Uterus (tissue), 3 donors: ENCODE measurements at regions not wholly inside any gene's neighbourhood (a gene's known extent, or its start where the extent isn't known, plus 50 kb on each side); places are given as distances from the start of the nearest gene placed in this dataset.

Experiments
- DNase-seq, 2 donors: peaks; one replicate each; pipeline ENCODE4 v3.0.0-alpha.2; 2019 to 2020
- H3K27ac ChIP-seq, 2 donors: fragments of 200-600 bp; sonication (generic); 1 replicate in 1 of 2; 2 replicates in 1 of 2; pipeline ENCODE4 v1.5.1; 2016 to 2018
- H3K27me3 ChIP-seq, 2 donors: fragments of 200-600 bp; sonication (generic); one replicate each; pipeline ENCODE4 v1.5.1; 2018 to 2019; ENCODE audit warnings: control low read depth in 1 of 2
- H3K36me3 ChIP-seq, 2 donors: fragments of 200-600 bp; sonication (generic); one replicate each; pipeline ENCODE4 v1.5.1; 2019; ENCODE audit warnings: control low read depth in 1 of 2
- H3K4me1 ChIP-seq, 2 donors: fragments of 200-600 bp; sonication (generic); one replicate each; pipeline ENCODE4 v1.5.1; 2018 to 2019; ENCODE audit warnings: control low read depth in 1 of 2
- H3K4me3 ChIP-seq, 2 donors: fragments of 200-600 bp; sonication (generic); 1 replicate in 1 of 2; 2 replicates in 1 of 2; pipeline ENCODE4 v1.5.1; 2018 to 2019; ENCODE audit warnings: mild to moderate bottlenecking in 1 of 2
- H3K9me3 ChIP-seq, 2 donors: fragments of 200-600 bp; sonication (generic); one replicate each; pipeline ENCODE4 v1.5.1; 2019; ENCODE audit warnings: control low read depth in 1 of 2
- CTCF ChIP-seq, 4 experiments: fragments of 200-600 bp in 2 of 4; fragments of 450-650 bp in 2 of 4; sonication (generic) in 2 of 4; IDR thresholded peaks; one replicate each; pipeline ENCODE4 v1.5.1; 2016 to 2019; ENCODE audit warnings: antibody characterized with exemption in 4 of 4, mild to moderate bottlenecking in 2 of 4, moderate library complexity in 1 of 4
- POLR2A ChIP-seq, 2 donors: fragments of 450-650 bp; IDR thresholded peaks; one replicate each; pipeline ENCODE4 v1.6.1; 2016; ENCODE audit warnings: antibody characterized with exemption in 2 of 2, mild to moderate bottlenecking in 1 of 2, moderate library complexity in 1 of 2
- intact Hi-C: fragments of 100-400 bp; cut with DNase I; formaldehyde crosslinking; loops from one replicate; pipeline ENCODE4 v1.15.1; 2023; ENCODE audit warnings: low total_unique reads
- donor health status: DM: yes; HTN: yes; CAD: no.

- Histone ChIP-seq H3K27ac (no peak overlapping the region), H3K27me3 (no peaks in the 10 kb centered on the region), H3K36me3 (no peaks in the 10 kb centered on the region), H3K9me3 (no peaks in the 10 kb centered on the region), H3K4me3 (no peak overlapping the region), H3K4me1 (no peaks in the 10 kb centered on the region)
- no peak for TF ChIP-seq POLR2A (IDR thresholded peaks at IDR 0.05)
- TF ChIP-seq CTCF (IDR thresholded peaks at IDR 0.05) = no peak
- intact Hi-C loops = no loop called here
- DNase-seq = no peak
Observed at GRCh38 chr6:108765495-108765894, 82.7 kb upstream of the ARMC2 start.

GRCh38 chr6:108766419-108766818 is 81.8 kb upstream of the ARMC2 start:
- H3K4me1 ChIP-seq = no peaks in the 10 kb centered on the region
- H3K36me3 ChIP-seq = no peaks in the 10 kb centered on the region
- no peak overlapping the region for H3K4me3 ChIP-seq
- H3K27ac ChIP-seq = no peak overlapping the region
- H3K9me3 ChIP-seq = no peaks in the 10 kb centered on the region
- intact Hi-C loops = no loop called here
- no peak for DNase-seq
- no peaks in the 10 kb centered on the region for H3K27me3 ChIP-seq
- TF ChIP-seq POLR2A (IDR thresholded peaks at IDR 0.05) (no peak), CTCF (IDR thresholded peaks at IDR 0.05) (no peak)

- Histone ChIP-seq H3K27ac (no peak overlapping the region), H3K36me3 (no peaks in the 10 kb centered on the region), H3K4me1 (no peaks in the 10 kb centered on the region), H3K9me3 (no peaks in the 10 kb centered on the region), H3K27me3 (no peaks in the 10 kb centered on the region), H3K4me3 (no peak overlapping the region)
- TF ChIP-seq CTCF (IDR thresholded peaks at IDR 0.05) = no peak
- no peak for TF ChIP-seq POLR2A (IDR thresholded peaks at IDR 0.05)
- intact Hi-C loops = no loop called here
- no peak for DNase-seq
Observed at GRCh38 chr6:108766886-108767285, 81.3 kb upstream of the ARMC2 start.

GRCh38 chr6:108767418-108768165 is 80.6 kb upstream of the ARMC2 start:
- Histone ChIP-seq H3K27me3 (no peaks in the 10 kb centered on the region), H3K4me1 (no peaks in the 10 kb centered on the region), H3K27ac (no peak overlapping the region), H3K36me3 (no peaks in the 10 kb centered on the region), H3K9me3 (no peaks in the 10 kb centered on the region), H3K4me3 (no peak overlapping the region)
- intact Hi-C loops = no loop called here
- DNase-seq = no peak
- TF ChIP-seq CTCF (IDR thresholded peaks at IDR 0.05) = no peak
- no peak for TF ChIP-seq POLR2A (IDR thresholded peaks at IDR 0.05)

- Histone ChIP-seq H3K9me3 (no peaks in the 10 kb centered on the region), H3K27me3 (no peaks in the 10 kb centered on the region), H3K36me3 (peaks cover 0 to 3% of the 10 kb centered on the region in 2 donors), H3K4me3 (no peak overlapping the region), H3K27ac (no peak overlapping the region), H3K4me1 (no peaks in the 10 kb centered on the region)
- intact Hi-C loops = no loop called here
- no peak for DNase-seq
- TF ChIP-seq CTCF (IDR thresholded peaks at IDR 0.05) (no peak), POLR2A (IDR thresholded peaks at IDR 0.05) (no peak)
Observed at GRCh38 chr6:108768166-108768555, 80.1 kb upstream of the ARMC2 start.
